PC-9 (cell line): ENCODE measurements at regions not wholly inside any gene's neighbourhood (a gene's known extent, or its start where the extent isn't known, plus 50 kb on each side); places are given as distances from the start of the nearest gene placed in this dataset.

Source experiments
- CTCF ChIP-seq: fragments of 200-600 bp; sonication (generic); conservative IDR thresholded peaks from 2 replicates; pipeline ENCODE4 v1.6.1; 2017; ENCODE audit warnings: mixed run types, antibody characterized with exemption, mild to moderate bottlenecking, moderate library complexity
- EZH2 ChIP-seq: fragments of 200-600 bp; sonication (generic); IDR thresholded peaks from 2 replicates; pipeline ENCODE4 v1.8.0; 2017; ENCODE audit warnings: antibody characterized with exemption, low read depth

- no peak for TF ChIP-seq CTCF
- no peak for TF ChIP-seq EZH2
These were observed 443.5 kb upstream of the KLF4 start for GRCh38 chr9:107933097-107933496.
